Stimulated activated CD8-positive, alpha-beta memory T cell treated with anti-CD3 and anti-CD28 coated beads, Interleukin-12 subunit alpha, Interleukin-12 subunit beta, amount 100 ng/mL, for 4 hours (primary cell): ENCODE measurements at regions not wholly inside any gene's neighbourhood (a gene's known extent, or its start where the extent isn't known, plus 50 kb on each side); places are given as distances from the start of the nearest gene placed in this dataset.
"Not testable (repeated sequence)": the region's sequence is repeated elsewhere in the genome, so short reads cannot be mapped to it uniquely, and the experiment has no call there.

Source experiments
- DNase-seq: peaks from one replicate; pipeline ENCODE4 v3.0.0-alpha.2; 2020; ENCODE audit warnings: low read depth

DNA sequence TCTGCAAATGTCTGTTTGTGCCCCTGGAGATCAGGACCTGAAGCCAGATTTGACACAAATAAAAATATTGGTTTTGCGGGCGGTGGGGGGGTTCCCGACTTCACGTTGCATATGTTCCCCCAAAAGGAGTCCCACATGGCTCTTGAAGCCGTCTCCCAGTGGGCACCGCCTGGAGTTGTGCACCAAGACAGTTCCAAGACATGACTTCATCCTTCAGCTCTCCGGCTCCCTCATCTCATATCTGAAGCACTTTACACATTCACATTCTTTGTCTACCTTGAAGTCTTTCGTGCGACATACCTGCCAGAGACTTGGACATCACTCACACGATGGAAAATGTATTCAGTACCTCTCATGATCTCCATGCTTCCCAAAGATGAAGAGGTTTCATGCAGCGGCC lies 362.8 kb upstream of the FOXK1 start:
- no peak for DNase-seq

DNA sequence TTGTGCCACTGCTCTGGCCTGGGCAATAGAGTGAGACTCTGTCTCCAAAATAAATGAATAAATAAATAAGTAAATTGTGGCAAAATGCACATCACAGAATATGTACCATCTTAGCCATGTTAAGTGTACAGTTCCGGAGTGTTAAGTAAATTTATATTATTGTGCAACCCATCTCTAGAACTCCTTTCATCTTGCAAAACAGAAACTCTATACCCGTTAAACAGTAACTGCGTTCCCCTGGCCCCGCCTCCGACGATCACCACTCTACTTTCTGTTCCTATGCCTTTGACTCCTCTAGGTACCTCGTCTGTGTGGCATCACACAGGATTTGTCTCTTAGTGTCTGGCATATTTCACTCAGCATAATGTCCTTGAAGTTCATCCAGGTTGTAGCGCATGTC lies 356.4 kb upstream of the FOXK1 start:
- DNase-seq, result no peak

DNA sequence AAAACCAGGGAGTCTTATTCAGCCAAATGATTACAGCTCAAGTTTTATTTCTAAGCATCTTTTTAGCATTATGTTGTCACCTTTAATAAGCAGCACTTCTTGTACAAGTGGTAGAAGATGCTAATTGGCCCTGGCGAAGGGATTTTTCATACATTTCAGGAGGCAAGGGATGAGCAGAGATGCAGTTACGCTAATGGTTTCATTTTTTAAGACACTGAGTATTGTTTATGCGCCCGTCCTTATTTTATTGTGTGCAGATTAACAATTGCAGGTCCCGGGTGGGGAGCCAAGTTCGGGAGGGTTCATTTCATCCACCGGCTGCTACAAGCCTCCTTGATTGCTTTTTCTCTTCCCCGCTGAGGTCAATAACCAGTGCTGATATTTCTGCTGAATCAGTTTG lies 350.4 kb upstream of the FOXK1 start:
- no peak for DNase-seq

DNA sequence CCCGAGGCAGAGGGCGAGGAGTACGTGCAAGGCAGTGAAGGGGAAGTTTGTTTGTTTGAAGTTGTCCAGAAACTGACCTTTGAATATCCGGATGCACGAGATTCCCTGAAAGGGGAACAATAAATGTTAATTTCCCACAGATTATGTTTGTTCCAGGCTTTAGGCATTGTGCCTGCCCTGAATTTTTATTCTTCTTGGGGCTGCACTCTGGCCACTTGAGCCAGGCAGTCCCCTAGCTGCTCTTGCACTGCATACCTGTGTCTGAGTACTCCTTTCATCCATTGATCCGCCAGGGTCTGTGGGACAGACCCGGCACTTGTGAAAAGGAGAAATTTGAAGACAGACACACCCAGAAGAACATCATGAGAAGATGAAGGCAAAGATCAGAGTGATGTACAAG lies 343.5 kb upstream of the FOXK1 start:
- DNase-seq, result no peak

DNA sequence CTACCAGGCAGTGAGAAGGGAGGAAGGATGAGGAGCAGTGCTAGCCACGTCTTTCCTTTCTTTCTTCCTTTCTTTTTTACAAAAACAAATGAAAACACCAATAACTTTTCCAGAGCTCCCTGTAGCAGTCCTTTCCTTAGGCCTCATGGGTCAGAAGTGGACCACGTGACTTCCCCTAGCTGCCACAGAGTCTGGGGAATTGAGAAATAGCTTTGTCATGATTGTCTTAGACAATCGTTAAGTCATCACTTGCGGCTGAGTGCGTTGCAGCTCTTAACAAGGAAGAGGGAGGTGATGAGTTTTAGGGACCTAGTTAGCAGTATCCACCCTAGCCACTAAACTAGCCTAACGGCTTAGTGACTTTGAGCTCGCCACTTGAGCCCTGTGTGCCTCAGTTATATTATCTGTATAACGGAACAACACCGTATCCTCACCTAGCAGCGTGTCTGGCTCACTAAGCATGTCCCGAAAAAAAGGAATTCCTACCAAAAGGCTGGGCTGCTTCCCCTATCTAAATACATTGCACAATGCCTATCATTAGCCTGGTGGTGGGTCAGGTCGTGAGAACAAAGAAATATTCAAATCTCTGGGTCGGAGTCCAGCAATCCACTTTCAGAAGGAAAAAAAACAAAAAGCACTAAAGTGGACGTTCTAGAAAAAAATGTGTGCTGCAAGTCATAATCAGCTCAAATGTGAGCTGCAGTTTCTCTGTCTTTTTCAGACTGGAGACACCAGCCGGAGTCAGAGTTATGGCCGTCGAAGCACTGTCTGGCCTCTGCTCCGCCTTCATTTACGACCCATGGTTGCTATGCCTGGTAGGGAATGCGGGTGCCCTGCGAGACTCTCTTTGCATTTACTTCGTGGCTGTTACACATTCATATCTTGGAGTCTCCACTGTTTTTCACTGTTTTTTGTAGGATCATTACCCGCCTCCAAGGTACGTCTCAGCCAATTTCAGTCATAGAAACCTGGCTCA lies 338.5 kb upstream of the FOXK1 start:
- DNase-seq, result no peak

DNA sequence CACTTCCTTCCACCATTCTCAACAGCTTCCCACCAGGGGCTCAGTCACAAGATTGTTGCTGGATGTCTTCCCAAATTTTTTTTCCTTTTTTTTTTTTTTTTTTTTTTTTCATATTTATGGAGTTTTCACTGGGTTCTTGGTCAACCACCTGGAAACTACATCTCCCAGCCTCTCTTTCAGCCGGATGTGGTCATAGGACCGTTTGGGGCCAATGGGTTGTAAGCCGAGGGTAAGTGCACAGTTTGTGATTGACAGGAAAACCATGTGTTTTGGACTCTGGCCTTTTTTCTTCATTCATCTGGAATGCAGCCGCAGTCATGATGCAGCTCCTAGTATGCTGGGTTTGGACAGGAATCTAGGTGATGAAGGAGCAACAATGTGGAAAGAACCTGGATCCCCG lies 337.1 kb upstream of the FOXK1 start:
- no peak for DNase-seq

DNA sequence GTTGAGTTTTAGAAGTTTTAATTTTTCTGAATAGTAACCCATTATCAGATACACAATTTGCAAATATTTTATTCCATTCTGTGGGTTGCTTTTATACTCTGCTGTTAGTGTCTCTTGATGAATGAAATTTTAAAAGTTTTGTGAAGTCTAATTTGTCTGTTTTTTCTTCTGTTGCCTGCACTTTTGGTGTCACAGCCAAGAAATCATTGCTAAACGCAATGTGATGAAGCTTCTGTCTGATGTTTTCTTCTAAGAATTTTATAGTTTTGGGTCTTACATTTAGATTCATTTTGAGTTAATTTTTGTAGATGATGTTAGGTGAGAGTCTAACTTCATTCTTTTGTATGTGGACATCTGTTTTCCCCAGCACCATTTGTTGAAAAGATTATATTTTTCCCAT lies 330.0 kb upstream of the FOXK1 start:
- DNase-seq, result no peak

DNA sequence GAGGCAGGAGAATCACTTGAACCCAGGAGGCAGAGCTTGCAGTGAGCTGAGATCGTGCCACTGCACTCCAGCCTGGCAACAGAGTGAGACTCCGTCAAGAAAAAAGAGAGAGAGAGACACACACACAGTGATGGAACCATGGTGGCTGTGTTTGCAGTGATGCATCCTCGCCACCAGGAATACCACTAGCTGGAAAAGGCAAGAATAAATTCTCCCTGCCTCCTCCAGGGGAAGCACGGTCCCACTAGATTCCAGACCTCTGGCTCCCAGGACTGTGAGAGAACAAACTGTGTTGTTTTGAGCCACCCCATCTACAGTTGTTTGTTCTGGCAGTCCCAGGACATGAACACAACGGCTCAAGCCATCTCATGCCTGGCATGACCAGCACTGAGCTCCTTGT lies 320.3 kb upstream of the FOXK1 start:
- DNase-seq, result no peak

DNA sequence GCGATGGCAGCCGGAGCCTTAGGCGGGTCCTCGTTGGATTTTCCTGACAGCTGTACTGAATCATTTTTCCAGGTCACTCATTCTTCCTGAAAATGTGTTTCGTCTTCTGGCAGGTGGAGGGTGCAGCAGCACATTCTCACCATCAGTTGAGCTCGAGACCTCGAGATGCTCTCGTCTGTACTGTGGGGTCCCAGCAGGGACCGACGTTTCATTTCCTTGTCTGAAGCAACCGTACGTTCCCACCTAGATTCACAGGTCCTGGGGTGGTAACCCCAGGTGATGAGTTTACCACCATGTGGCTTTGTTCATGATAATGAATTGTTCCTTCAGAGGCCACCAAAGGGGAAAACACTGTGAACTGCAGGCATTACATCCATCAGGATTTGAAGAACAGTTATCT lies 298.5 kb upstream of the FOXK1 start:
- no peak for DNase-seq

DNA sequence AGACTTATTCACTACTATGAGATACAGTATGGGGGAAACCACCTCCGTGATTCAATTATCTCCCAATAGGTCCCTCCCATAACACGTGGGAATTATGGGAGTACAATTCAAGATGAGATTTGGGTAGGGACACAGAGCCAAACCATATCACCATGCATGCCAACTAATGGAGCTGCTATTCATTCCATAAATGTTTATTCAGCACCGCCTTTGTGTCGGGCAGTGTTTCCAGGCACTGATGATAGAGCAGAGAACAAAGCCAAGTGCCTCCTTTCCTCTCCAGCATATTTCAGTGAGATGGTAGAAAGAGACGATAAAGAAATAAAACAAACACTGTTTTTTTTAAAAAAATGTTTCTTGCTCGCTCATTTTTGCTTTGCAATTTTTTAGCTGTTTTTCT lies 295.9 kb upstream of the FOXK1 start:
- no peak for DNase-seq

DNA sequence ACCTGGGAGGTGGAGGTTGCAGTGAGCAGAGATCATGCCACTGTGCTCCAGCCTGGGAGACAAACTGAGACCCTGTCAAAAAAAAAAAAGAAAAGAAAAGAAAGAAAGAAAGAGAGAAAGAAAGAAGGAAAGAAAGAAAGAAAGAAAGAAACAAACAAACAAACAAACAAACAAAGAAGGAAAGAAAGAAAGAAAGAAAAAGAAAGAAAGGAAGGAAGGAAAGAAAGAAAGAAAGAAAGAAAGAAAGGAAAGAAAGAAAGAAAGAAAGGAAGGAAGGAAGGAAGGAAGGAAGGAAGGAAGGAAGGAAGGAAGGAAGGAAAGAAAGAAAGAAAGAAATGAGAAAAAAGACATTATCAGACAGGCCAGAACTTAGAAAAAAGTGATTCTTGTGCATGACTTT lies 291.0 kb upstream of the FOXK1 start:
- DNase-seq, result not testable (repeated sequence)

DNA sequence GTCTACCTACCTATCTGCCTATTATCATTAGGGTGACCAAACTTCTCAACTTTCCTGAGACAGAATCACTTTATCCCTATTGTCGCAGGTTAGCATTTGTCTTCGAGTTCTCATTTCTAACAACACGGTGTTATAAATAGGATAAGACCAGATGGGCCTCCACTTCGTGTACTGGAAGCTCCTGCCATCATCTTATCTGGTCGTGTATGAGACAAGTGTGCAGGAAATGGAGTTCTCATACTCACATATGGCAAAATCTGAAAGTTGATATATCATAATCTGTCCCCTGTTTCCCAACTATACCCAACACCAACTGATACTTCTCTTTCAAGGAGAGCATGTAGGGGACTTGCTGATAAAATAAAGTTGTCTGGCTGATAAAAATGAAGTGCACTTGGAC lies 287.4 kb upstream of the FOXK1 start:
- DNase-seq, result no peak

DNA sequence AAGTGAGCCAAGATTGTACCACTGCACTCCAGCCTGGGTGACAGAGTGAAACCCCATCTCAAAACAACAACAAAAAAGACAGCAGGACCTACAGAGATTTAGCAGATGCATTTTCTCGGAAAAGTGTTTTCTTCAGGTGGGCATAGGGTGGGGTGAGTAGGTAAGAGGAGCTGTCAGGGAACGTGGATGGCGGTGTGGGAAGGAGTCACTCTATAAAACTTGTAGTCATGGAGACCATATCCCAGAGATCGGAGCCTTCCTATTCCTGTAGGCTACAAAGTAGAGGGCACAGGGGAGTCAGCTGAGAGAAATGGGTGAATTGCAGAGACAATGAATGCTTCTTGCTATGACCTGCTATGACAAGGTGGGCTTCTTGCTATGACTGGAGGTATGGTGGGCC lies 283.0 kb upstream of the FOXK1 start:
- DNase-seq, result no peak

DNA sequence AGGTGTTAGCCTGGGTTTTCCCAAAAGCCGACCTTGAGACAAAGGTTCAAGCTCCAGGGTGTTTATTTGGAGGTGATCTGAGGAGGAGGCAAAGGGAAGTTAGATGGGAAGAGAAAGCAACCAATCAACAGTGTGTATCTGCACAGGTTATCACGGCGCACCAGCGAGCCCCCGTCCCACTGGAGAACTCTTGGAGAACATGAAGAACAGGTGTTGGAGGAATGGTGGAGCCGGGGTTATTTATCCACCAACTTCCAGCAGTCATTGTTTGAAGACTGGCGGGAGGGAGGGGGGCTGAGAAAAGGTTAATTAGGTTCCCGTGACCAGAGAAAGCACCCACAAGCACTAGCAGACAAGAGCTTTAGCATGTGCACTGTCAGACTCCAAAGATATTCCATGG lies 282.5 kb upstream of the FOXK1 start:
- no peak for DNase-seq

DNA sequence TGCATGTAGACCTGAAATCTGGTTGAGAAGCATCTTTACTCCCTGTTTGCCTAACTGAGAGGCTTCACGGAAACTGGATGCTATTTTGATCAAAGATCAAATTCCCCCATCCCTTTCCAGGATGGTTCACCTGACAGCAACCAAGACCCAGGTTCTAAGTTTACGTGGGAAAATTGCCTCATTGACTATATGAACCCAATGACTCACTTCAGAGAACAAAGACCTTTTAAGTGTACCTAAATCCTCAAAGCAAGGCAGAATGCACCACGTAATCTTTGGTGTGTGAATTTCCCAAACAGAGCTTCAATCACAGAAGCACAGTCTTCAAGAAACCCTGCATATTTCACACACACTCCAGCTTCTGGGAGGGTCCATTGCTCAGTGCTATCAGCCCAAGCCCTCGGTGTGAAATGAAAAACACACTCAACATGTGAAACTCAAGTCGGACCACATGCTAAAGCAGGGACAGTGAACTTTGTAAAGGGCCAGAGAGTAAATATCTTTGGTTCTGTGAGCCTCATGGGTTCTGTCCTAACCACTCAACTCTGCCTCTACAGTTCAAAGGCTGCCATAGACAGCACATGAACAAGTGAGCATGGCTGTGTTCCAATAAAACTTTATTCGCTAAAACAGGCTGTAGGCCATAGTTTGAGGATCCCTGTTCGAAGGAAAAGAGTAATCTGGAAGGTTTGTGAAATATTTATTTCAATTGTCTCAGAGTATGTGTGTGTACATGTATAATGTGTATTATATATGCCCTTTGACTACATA lies 275.6 kb upstream of the FOXK1 start:
- no peak for DNase-seq

DNA sequence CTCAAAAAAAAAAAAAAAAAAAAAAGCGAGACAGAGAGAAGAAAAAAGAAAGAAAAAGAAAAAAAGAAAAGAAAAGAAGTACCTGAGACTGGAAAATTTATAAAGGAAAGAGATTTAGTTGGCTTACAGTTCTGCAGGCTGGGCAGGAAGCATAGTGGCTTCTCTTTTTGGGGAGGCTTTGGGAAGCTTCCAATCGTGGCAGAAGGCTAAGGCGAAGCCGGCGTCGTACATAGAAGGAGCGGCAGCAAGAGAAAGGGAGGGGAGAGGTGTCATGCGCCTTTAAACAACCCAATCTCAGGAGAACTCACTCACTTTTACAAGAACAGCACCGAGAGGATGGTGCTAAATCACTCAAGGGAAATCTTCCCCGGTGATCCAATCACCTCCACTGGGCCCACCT lies 272.1 kb upstream of the FOXK1 start:
- DNase-seq, result no peak

DNA sequence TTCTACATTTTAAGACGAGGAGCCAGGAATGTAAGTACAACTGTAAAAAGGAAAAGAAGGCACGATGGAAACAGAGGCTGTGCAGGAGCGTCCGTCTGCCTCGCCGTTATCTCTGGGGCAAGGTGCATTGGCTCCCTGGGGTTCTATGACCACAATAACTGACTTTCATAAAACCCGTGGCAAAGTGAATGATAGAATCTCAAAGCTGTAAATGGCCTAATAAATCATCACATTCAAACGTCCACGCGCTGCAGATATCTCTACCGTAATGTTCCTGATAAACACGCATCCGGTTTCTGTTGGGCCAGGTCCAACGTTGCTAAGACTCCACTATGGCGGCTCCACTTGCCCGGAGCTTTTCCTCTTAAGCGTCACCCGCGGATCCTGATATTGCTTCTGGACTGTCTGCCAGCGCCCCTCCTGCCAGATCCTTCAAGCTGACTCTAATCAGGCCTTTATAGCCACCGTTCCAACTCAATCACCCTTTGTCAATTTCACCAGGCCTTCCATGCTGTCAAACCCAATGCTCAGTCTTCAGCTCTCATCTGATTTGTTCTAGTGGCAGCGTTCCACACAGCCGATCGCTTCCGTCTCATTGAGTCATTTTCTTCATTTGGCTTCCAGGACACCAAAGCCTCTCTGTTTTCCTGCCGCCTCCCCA lies 265.6 kb upstream of the FOXK1 start:
- DNase-seq, result no peak

DNA sequence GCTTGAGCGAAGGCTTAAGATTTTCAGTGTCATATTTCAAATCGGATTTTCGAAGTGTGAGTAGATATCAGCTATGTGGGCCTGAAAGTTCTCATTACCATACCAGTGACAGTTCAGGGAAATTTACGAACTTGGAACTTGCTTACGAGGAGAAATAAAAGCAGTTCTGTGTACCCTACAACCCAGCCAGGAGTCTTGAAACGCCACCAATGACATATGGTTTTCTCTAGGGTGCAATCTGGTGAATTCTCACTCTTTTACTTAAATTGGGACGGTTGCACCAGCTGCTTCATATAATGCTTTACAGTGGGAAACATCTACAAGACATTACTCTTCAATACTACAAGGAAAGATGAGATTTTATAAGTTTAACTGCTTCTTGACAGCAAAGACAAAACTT lies 253.6 kb upstream of the FOXK1 start:
- no peak for DNase-seq

DNA sequence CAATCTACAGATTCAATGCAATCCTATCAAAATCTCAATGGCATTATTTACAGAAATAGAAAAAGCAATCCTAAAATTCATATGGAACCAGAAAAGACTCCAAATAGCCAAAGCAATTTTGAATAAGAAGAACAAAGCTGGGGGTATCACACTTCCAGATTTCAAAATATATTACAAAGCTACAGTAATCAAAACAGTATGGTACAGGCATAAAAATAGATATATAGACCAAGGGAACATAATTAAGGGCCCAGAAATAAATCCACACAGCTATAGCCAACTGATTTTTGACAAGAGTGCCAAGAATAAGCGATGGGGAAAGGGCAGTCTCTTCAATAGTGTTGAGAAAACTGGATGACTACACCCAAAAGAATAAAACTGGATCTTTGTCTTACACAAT lies 251.9 kb upstream of the FOXK1 start:
- no peak for DNase-seq

DNA sequence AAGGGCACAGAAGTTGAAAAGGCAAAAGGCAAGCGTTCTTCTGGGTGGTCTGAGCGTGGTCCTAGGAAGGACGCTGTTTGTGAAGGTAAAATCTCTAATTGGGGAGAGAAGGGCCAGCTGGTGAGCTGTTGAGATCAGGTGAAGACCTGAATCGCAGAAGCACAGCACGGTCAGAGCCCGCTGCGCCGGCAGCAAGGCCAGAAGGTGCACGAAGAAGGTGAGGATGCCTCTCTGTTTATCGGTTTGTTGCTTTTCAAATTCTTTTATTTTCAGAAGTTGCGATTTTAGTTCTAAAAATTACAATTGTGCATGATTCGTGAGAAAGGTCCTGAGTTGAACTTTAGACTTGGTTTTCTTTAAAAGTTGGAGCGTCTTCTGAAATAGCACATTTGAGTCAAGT lies 247.8 kb upstream of the FOXK1 start:
- no peak for DNase-seq

DNA sequence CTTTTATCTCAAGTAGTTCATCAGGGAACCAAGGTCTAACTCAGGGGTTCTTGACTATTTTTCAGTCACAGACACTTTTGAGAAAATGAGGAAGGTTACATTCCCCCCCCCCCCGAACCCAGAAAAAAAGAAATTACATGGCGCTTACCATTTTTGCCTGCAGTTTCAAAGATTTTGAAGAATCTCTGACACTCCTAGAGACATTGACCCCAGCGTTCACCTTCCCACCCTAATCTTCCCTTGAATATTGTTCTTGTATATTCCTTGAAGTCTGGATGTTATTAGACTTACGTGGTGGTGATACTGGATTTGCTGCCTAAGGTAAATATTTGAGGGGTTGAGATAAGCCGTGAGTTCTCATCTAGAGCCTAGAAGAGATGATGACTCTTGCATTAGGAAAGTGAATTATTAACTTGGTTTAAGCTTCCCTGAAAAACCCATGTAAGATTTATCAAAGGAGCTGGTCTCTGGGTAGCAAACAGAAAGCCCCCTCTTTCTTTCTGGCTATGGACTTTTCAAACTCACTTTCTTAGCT lies 245.7 kb upstream of the FOXK1 start:
- DNase-seq, result no peak

DNA sequence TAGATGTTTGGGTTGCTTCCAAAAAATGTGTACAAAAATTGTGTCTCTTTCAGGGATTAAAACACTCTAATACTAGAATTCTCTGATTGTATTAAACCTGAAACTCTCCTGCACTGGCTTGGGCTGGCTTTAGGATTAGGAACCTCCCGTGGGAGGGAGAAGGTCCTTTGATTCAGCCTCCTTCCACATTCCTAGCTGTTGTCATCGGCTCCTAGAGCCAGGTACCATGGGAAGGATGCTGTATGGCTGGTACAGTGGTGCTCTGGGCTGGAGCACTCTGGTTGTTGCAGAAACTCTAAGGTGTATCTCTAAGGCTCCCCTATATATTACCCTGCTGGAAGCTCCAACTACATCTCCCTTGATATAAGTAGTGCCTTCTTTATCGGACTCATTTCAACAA lies 245.2 kb upstream of the FOXK1 start:
- DNase-seq, result no peak

DNA sequence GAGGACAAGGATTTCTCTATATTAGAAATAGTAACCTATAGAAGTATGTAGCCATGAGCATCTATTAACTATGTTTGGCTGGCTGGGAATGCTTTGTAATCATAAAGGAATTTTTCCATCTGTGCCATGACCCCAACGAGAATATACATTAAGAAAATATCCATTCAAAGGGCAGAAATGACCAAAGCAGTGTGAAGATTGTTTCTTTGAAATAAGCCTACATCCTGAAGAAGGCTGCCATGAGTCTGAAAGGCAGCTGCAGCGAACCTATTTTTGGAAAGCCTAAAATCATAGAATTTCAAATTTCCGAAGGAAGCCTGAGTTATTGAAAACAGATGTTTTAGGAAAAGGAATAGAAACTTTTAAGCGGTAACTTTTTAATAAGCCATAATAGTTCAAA lies 244.2 kb upstream of the FOXK1 start:
- no peak for DNase-seq
